ENCODE measurements at regions not wholly inside any gene's neighbourhood (a gene's known extent, or its start where the extent isn't known, plus 50 kb on each side); places are given as distances from the start of the nearest gene placed in this dataset.
"Not testable (repeated sequence)": the region's sequence is repeated elsewhere in the genome, so short reads cannot be mapped to it uniquely, and the experiment has no call there.

DNA sequence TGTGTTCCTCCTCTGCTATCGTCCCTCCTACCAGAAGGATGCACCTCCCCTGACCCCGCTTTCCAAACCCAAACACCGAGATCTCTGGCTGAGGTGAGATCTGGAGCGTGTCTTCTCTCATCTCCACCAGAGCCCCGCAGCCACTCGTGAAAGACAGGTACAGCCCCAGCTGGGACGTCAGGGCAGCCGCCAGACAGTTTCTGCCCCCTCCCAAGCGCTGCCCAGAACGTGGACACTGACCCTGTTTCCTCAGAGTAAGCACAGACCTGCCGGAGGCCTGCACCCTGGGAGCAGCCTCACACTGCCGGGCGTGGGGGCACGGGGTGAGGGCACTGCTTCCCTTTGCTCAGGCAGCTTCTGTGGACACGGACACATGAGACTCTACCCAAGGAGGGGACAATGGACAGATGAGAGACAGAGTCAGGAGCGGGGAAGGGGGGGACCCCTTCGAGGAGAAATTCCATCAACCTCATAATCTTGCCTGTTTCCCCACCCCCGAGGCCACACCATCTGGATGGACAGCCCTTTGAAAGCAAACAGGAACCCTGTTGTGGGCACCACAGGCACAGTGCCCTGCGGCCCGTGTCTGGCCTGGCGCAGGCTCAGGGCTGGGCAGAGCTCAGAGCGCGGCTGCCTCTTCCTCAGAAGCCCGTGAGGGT is 210.6 kb downstream of the DLL1 start:
- no peak for DNase-seq

DNA sequence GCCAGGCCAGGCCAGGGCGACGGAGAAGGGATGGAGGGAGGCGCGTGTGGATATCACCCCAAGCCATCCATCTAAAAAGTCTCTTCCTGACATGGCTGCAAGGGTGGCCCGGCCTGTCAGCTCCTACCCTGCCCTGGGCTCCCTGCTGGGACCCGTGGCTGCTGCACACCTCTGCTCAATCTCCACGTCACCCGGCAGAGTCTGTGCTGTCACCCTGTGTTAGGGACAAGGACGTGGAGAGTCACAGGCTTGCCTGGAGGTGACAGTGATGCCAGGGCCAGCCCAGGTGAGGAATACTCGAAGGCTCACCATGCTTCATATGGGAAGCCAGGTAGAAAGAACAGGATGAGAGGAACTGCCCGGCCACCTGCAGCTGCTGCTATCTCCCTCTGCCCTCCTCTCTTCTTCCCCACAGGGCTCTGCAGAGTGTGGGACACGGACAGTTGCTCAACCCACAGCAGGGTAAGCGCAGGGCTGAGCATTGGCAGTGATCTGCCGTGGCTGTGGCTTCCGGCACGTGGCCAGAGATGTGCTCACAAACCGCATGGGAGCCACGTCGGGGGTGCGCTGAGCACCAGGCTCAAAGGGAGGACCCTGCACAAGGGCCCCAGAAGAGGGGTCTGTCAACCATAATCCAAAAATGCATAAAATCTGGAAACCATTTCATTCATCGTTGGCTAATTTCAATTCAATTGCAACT is 214.3 kb downstream of the DLL1 start:
- DNase-seq = no peak

DNA sequence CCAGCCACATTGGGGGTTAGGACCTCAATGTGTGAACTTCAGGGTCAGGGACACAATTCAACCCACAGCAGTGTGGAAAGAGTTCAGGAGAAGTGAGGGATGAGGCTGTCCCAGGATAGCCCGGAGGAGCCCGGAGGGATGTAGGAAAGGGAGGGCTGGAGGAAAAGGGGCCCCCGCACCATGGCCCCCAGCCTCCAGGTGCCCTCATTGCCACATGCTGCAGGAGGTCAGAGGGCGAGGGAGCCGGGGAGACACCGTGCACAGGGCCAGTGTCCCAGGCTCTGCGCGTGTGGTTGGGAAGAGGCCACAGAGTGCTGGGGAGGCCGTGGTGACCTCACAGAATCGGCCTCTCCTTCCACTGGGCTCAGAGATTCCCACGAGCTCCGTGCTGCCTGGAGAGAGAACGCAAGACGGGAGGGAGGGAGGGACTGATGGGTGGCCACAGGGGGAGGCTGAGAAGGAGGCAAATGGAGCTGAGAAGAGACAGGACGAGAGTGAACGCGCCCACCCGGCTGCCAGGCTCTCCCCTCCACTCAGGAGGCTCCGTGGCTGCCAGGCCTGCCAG is 215.1 kb downstream of the DLL1 start:
- no peak for DNase-seq

- DNase-seq = no peak
These were observed 216.0 kb downstream of the DLL1 start for GRCh38 chr6:170074907-170075306.

DNA sequence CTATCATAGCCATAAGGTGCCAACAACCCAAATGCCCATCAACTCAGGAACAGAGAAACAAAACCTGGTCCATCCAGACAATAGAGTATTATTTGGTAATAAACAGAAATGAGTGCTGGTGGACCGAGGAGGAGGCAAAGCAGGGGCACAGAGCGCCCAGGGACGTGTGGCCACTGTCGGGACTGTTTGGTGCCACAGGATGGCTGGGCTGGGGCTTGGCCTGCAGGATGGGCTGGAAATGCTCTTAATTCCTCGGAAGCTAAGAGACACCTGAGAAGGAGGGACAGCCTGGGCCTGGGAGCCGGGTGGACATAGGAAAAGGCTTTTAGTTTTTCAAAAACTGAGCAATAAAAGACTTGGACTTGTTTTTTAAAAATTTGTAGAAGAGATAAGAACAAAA is 216.4 kb downstream of the DLL1 start:
- DNase-seq = no peak

DNA sequence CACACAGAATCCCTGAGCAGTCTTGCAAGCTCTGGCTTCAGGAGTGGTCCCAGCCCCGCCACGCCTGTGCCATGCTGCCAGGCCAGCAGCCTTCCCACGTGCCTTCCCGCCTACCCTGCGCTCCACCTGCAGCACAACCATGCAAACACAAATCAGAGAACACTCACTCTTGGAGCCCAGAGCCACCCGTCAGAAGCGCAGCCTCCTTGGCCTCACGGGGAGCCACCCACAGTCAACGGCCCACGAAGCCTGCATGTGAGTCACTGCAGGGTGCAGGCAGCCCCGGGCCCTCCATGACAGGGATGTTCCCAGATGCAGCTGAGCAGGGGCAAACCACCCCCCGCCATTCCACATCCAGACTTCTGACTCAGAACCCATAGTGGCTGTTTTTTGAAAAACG is 217.0 kb downstream of the DLL1 start:
- no peak for DNase-seq

- no peak for DNase-seq
These were observed 218.6 kb downstream of the DLL1 start for GRCh38 chr6:170072246-170072645.

- no peak for DNase-seq
These were observed 221.3 kb downstream of the DLL1 start for GRCh38 chr6:170069611-170070010.

- DNase-seq = no peak
These were observed 222.4 kb downstream of the DLL1 start for GRCh38 chr6:170068496-170068895.

GRCh38 chr6:170067923-170068360 is 222.9 kb downstream of the DLL1 start:
- no peak for DNase-seq

GRCh38 chr6:170067181-170067641 is 223.7 kb downstream of the DLL1 start:
- no peak for DNase-seq

DNA sequence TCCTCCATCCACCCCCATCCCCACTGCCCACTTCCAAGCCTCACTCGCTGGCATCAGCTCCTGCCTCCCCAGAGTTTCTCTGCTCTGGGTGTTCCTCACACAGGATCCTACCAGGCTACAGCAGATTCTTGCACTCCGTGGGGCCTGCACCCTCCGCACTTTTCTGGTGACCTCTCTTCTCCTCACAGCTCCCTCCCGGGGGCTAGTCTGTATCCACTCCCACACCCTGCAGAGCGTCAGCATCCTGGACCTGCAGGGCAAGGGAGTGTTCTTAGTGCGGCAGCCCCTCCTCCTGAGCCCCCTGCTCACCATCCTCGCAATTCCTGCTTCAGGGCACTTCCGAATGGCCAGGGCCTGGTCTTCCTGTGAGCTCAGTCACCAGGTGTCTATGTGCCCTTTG is 224.2 kb downstream of the DLL1 start:
- DNase-seq = no peak

DNA sequence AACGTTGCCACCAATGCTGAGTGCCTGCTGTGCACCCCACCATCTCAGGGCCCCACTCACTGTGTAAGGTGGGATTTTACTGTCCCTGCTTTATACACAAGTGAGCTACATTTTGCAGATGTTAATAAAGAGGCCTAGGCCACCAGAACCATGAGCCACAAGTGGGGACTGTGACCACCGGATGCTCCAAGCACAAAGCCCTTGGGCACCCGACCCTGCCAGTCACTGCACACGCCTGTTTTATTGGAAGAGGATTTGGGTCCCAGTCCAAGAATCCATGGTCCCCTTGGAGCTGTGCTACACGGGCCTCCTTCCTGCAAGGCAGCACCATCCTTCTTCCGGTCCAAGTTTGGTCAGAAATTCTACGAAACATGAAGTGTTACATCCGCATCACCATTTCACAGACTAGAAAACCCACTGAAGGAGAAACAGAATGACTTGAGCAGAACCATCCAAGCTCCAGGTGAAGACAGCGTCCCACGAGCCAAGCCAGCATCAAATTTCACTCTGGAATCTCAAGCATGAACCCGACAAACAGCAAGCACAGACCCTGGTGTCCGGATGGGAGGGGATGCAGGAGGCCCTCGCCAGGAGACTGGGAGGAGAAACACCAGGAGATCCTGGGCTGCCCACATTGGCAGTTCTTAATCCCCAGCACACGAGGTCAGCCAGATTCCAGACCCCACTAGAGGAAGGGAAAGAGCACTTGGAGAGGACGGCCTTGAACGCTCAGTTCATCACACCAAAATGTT is 226.9 kb downstream of the DLL1 start:
- no peak for DNase-seq

GRCh38 chr6:170063431-170063830 is 227.4 kb downstream of the DLL1 start:
- DNase-seq = no peak

GRCh38 chr6:170062915-170063241 is 228.0 kb downstream of the DLL1 start:
- no peak for DNase-seq

DNA sequence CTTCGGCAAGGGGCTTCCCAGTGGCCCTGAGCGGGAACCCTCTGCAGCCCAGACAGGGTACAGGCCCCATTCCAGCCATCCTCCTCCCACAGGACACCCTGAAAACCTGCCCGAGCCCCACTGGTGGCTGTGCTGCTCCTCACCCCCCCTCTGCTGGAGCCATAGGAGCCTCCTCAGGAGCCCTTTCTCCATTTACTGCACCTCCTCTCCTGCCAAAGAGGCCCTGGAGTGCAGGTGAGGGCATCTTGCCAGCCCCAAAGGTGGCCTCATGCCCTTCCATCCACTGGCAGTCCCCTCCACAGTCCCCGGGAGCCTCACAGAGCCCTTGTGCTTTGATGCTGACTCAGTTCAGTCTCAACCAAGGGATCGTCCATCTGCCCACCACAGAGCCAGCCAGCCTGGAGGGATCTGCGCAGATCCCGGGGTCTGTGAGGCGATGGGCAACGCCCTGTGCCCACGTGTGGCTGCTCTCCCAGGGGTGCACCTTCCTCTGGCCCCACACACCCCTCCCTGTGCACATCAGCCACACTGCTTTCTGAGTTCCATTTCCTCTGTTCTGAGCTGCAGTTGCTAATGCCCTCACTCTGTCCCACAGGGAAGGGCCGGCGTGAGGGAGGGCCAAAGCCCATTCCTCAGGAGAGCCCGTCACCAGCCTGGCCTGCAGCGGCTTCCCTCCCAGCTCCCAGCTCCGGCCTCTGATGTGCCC is 228.5 kb downstream of the DLL1 start:
- DNase-seq = no peak

GRCh38 chr6:170058878-170059485 is 231.9 kb downstream of the DLL1 start:
- no peak for DNase-seq

DNA sequence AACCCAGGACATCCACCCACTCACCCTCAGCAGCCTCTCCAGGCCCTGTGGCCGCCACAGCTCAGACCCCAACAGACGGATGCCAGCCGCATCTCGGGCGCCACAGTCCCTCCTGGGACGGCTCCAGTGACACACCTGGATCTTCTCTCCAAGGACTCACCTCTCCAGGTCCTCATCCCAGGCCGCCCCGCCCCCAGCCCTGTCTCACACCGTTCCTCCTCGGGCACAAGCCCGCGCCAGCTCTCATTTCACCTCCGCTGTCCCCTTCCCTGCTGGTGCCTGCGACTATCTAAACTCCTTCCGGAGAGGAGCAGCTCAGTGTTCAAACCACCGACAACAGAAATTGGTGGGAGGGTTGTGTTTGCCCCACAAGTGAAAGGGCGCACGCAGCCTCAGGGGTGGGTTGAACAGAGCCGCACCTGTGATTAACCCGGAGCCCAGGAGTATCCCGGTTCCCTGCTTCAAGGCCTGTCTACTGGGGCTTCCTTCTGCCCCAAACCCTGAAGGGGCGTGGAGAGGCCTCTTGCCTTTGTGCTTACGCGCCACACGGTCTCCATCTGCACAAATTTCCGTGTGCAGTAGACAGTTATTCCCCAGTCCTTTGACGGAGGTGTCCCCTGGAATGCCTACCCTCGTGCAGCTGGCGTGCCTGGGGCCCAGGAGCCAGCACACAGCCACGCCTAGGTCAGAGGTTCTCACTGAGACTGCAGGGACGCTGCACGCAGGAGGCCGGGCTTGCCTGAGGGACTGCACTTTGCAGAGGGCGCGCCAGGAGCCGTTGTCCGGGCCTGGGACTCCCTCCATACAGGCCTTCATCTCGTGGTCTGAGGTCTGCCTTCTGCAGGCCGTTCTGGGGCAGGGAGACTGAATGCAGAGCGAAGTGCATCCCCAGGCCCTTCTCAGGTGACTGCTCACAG is 232.7 kb downstream of the DLL1 start:
- no peak for DNase-seq

DNA sequence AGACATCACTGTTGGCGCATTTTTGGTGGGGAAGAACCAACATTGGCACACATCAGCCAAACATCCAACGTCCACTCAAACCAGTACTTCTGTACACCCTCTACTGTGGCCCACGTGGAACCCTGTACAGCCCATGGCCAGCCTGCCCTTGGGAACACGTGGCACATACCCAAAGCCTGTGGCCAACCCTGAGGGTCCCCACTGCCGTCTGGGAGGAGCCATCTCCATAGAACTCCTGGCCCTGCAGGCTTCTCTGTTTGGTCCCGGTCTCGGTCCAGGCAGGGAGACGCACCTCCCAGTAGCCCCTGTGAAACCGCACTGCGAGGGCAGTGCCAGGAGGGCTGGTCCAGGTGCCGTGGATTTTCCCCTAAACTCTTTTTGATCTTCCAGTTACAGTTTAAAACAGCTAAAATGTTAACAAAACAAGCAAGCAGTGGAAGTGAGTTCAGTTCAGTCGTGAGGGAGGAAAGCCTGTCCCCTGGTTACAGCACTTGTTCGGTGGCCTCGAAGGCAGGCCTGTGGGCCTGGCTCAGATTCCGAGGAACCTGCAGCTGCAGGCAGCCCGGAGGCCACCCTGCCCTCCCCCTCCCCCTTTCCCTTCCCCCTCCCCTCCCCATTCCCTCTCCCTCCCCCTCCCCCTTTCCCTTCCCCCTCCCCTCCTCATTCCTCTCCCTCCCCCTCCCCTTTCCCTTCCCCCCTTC is 233.7 kb downstream of the DLL1 start:
- no peak for DNase-seq

DNA sequence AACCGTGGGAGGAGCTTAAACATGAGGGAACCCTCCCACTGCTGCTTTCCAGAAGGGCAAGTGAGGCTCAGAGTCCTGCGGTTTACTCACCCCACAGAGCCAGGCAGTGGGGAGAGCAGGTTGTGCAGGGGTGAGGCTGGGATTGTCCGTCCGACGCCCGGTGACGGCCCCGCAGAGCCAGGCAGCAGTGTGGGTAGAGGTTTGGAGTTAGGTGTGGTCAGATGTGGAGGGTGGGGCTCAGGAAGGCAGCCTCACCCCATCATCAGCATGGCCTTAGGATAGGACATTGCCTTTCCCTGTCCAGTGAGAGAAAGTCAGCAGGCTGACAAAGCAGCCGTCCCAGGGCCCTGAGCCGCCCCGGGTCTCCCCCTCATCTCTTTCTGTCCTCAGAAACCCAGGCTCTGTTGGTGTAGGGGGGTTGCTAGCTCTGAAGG is 234.6 kb downstream of the DLL1 start:
- no peak for DNase-seq

- DNase-seq = not testable (repeated sequence)
These were observed 235.1 kb downstream of the DLL1 start for GRCh38 chr6:170055797-170056196.

Measured in GDM1 (cell line).